ENCODE measurements at regions not wholly inside any gene's neighbourhood (a gene's known extent, or its start where the extent isn't known, plus 50 kb on each side); places are given as distances from the start of the nearest gene placed in this dataset.
"Not testable (repeated sequence)": the region's sequence is repeated elsewhere in the genome, so short reads cannot be mapped to it uniquely, and the experiment has no call there.

- H3K4me3 ChIP-seq (ENCODE audit: control insufficient read depth, low read depth, low read length): no peak overlapping the region
- TF ChIP-seq, protein P1, sequence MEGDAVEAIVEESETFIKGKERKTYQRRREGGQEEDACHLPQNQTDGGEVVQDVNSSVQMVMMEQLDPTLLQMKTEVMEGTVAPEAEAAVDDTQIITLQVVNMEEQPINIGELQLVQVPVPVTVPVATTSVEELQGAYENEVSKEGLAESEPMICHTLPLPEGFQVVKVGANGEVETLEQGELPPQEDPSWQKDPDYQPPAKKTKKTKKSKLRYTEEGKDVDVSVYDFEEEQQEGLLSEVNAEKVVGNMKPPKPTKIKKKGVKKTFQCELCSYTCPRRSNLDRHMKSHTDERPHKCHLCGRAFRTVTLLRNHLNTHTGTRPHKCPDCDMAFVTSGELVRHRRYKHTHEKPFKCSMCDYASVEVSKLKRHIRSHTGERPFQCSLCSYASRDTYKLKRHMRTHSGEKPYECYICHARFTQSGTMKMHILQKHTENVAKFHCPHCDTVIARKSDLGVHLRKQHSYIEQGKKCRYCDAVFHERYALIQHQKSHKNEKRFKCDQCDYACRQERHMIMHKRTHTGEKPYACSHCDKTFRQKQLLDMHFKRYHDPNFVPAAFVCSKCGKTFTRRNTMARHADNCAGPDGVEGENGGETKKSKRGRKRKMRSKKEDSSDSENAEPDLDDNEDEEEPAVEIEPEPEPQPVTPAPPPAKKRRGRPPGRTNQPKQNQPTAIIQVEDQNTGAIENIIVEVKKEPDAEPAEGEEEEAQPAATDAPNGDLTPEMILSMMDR (conservative IDR thresholded peaks at IDR 0.05; ENCODE audit: control insufficient read depth, insufficient read depth, low read depth, low read length): no peak
- DNase-seq (ENCODE audit: low read depth): no peak
Measured at GRCh38 chr6:67016921-67017460, 1310.0 kb upstream of the EYS start.

GRCh38 chr6:67011441-67011840, 1304.4 kb upstream of the EYS start:
- TF ChIP-seq, protein P1 (conservative IDR thresholded peaks at IDR 0.05; ENCODE audit: control insufficient read depth, insufficient read depth, low read depth, low read length): no peak
- DNase-seq (ENCODE audit: low read depth): no peak
- H3K4me3 ChIP-seq (ENCODE audit: control insufficient read depth, low read depth, low read length): no peak overlapping the region

- H3K4me3 ChIP-seq (ENCODE audit: control insufficient read depth, low read depth, low read length): no peak overlapping the region
- DNase-seq (ENCODE audit: low read depth): no peak
- TF ChIP-seq, protein P1 (conservative IDR thresholded peaks at IDR 0.05; ENCODE audit: control insufficient read depth, insufficient read depth, low read depth, low read length): no peak
Measured at GRCh38 chr6:67009818-67010217, 1302.8 kb upstream of the EYS start.

- TF ChIP-seq, protein P1 (conservative IDR thresholded peaks at IDR 0.05; ENCODE audit: control insufficient read depth, insufficient read depth, low read depth, low read length): no peak
- DNase-seq (ENCODE audit: low read depth): no peak
- H3K4me3 ChIP-seq (ENCODE audit: control insufficient read depth, low read depth, low read length): no peak overlapping the region
Measured at GRCh38 chr6:67003844-67004243, 1296.8 kb upstream of the EYS start.

DNA sequence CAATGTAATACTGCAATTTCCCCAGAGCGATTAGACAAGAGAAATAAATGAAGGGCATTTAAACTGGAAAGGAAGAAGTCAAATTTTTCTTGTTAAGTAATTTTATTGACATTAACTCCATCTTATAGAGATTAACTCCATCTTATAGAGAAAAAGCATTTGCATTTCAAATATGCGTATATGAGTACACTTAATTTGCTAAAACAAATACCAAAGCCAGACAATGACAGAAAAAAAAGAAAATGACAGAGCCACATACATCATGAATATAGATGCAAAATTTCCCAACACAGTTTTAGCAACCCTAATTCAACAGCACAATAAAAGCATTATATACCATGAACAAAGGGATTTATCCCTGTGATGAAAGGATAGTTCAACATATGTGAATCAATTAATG, 1293.1 kb upstream of the EYS start:
- TF ChIP-seq, protein P1 (conservative IDR thresholded peaks at IDR 0.05; ENCODE audit: control insufficient read depth, insufficient read depth, low read depth, low read length): no peak
- H3K4me3 ChIP-seq (ENCODE audit: control insufficient read depth, low read depth, low read length): no peak overlapping the region
- no peak for DNase-seq (ENCODE audit: low read depth)

GRCh38 chr6:66997579-66997978, 1290.6 kb upstream of the EYS start:
- not testable (repeated sequence) for DNase-seq (ENCODE audit: low read depth); H3K4me3 ChIP-seq (ENCODE audit: control insufficient read depth, low read depth, low read length)

GRCh38 chr6:66995669-66996068, 1288.6 kb upstream of the EYS start:
- no peak overlapping the region for H3K4me3 ChIP-seq (ENCODE audit: control insufficient read depth, low read depth, low read length)
- TF ChIP-seq, protein P1 (conservative IDR thresholded peaks at IDR 0.05; ENCODE audit: control insufficient read depth, insufficient read depth, low read depth, low read length): no peak
- DNase-seq (ENCODE audit: low read depth): no peak

DNA sequence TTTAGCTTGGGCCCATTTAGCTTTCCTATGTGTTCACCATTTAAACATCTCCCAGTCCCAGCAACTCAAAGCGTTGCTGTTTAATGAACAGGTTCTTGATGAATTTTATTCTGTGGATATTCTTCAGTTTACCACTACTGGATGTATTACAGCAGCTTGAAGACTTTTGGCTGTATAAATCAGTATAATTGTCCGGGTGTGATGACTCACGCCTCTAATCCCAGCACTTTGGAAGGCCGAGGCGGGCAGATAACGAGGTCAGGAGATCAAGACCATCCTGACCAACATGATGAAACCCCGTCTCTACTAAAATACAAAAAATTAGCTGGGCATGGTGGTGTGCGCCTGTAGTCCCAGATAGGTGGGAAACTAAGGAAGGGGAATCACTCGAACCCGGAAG, 1286.7 kb upstream of the EYS start:
- not testable (repeated sequence) for H3K4me3 ChIP-seq (ENCODE audit: control insufficient read depth, low read depth, low read length); DNase-seq (ENCODE audit: low read depth)
